ENCODE measurements at regions not wholly inside any gene's neighbourhood (a gene's known extent, or its start where the extent isn't known, plus 50 kb on each side); places are given as distances from the start of the nearest gene placed in this dataset.

GRCh38 chr12:89858718-89859117 is 150.1 kb upstream of the ATP2B1 start:
- no peak for DNase-seq (ENCODE audit: low spot score)
- in situ Hi-C loops (cut with HindIII; ENCODE audit: low sequenced_read_pairs), result no loop called here

GRCh38 chr12:89857652-89858274 is 149.1 kb upstream of the ATP2B1 start:
- no peak for DNase-seq (ENCODE audit: low spot score)
- in situ Hi-C loops (cut with HindIII; ENCODE audit: low sequenced_read_pairs), result no loop called here

GRCh38 chr12:89856431-89856830 is 147.8 kb upstream of the ATP2B1 start:
- in situ Hi-C loops (cut with HindIII; ENCODE audit: low sequenced_read_pairs), result no loop called here
- DNase-seq (ENCODE audit: low spot score), result no peak

GRCh38 chr12:89848732-89849131 is 140.1 kb upstream of the ATP2B1 start:
- in situ Hi-C loops (cut with HindIII; ENCODE audit: low sequenced_read_pairs), result no loop called here
- DNase-seq (ENCODE audit: low spot score), result no peak

GRCh38 chr12:89846473-89847055 is 137.9 kb upstream of the ATP2B1 start:
- DNase-seq (ENCODE audit: low spot score), result no peak
- in situ Hi-C loops (cut with HindIII; ENCODE audit: low sequenced_read_pairs), result no loop called here

- DNase-seq (ENCODE audit: low spot score), result no peak
- in situ Hi-C loops (cut with HindIII; ENCODE audit: low sequenced_read_pairs), result no loop called here
These were observed 137.1 kb upstream of the ATP2B1 start for GRCh38 chr12:89845767-89846166.

- no peak for DNase-seq (ENCODE audit: low spot score)
- in situ Hi-C loops (cut with HindIII; ENCODE audit: low sequenced_read_pairs), result no loop called here
These were observed 136.7 kb upstream of the ATP2B1 start for GRCh38 chr12:89845366-89845765.

GRCh38 chr12:89844539-89844938 is 135.9 kb upstream of the ATP2B1 start:
- in situ Hi-C loops (cut with HindIII; ENCODE audit: low sequenced_read_pairs), result no loop called here

GRCh38 chr12:89840162-89840922 is 131.7 kb upstream of the ATP2B1 start:
- no peak for DNase-seq (ENCODE audit: low spot score)
- in situ Hi-C loops (cut with HindIII; ENCODE audit: low sequenced_read_pairs), result no loop called here

More at GRCh38 chr12:89844539-89844938, 135.9 kb upstream of the ATP2B1 start:
- no peak for DNase-seq (ENCODE audit: low spot score)

- in situ Hi-C loops (cut with HindIII; ENCODE audit: low sequenced_read_pairs), result no loop called here
- no peak for DNase-seq (ENCODE audit: low spot score)
These were observed 130.8 kb upstream of the ATP2B1 start for GRCh38 chr12:89839444-89839843.

GRCh38 chr12:89838833-89839232 is 130.2 kb upstream of the ATP2B1 start:
- in situ Hi-C loops (cut with HindIII; ENCODE audit: low sequenced_read_pairs), result no loop called here
- DNase-seq (ENCODE audit: low spot score), result no peak

GRCh38 chr12:89836026-89836425 is 127.4 kb upstream of the ATP2B1 start:
- no peak for DNase-seq (ENCODE audit: low spot score)
- in situ Hi-C loops (cut with HindIII; ENCODE audit: low sequenced_read_pairs), result no loop called here

- DNase-seq (ENCODE audit: low spot score), result no peak
- in situ Hi-C loops (cut with HindIII; ENCODE audit: low sequenced_read_pairs), result no loop called here
These were observed 126.0 kb upstream of the ATP2B1 start for GRCh38 chr12:89834676-89835075.

GRCh38 chr12:89833337-89834252 is 125.0 kb upstream of the ATP2B1 start:
- in situ Hi-C loops (cut with HindIII; ENCODE audit: low sequenced_read_pairs), result no loop called here
- DNase-seq (ENCODE audit: low spot score), result no peak

- in situ Hi-C loops (cut with HindIII; ENCODE audit: low sequenced_read_pairs), result no loop called here
These were observed 123.7 kb upstream of the ATP2B1 start for GRCh38 chr12:89832336-89832735.

GRCh38 chr12:89831310-89832095 is 122.9 kb upstream of the ATP2B1 start:
- DNase-seq (ENCODE audit: low spot score), result no peak
- in situ Hi-C loops (cut with HindIII; ENCODE audit: low sequenced_read_pairs), result no loop called here

More at GRCh38 chr12:89832336-89832735, 123.7 kb upstream of the ATP2B1 start:
- DNase-seq (ENCODE audit: low spot score), result no peak

GRCh38 chr12:89829434-89829975 is 120.9 kb upstream of the ATP2B1 start:
- DNase-seq (ENCODE audit: low spot score), result no peak

GRCh38 chr12:89828575-89828974 is 119.9 kb upstream of the ATP2B1 start:
- in situ Hi-C loops (cut with HindIII; ENCODE audit: low sequenced_read_pairs), result no loop called here
- no peak for DNase-seq (ENCODE audit: low spot score)

More at GRCh38 chr12:89829434-89829975, 120.9 kb upstream of the ATP2B1 start:
- in situ Hi-C loops (cut with HindIII; ENCODE audit: low sequenced_read_pairs), result no loop called here
